Eye (tissue), 1 donor: ENCODE measurements at regions not wholly inside any gene's neighbourhood (a gene's known extent, or its start where the extent isn't known, plus 50 kb on each side); places are given as distances from the start of the nearest gene placed in this dataset.
"Not testable (repeated sequence)": the region's sequence is repeated elsewhere in the genome, so short reads cannot be mapped to it uniquely, and the experiment has no call there.

ENCODE experiments used
- DNase-seq: peaks from one replicate; pipeline ENCODE4 v3.0.0-alpha.2; 2015

DNA sequence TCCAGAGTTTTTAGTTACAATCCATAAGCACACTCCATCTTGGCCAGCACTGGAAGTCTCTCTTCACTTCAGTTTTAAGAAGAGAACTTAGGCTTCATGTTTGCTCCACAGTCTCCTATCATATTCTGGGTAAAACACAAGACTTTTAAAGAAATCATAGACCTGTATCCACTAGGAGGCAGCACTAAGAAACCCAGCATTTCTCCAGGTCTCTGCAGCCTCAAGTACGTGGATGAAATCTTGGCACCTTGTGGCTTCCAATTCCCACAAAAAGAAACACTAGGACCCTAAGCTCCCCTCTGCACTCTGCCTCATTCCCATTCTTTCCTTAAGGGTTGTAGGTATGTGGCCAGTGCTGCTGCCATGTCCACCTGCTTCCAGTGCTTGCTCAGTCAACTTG, 367.3 kb upstream of the CASK start:
- DNase-seq, result no peak

DNA sequence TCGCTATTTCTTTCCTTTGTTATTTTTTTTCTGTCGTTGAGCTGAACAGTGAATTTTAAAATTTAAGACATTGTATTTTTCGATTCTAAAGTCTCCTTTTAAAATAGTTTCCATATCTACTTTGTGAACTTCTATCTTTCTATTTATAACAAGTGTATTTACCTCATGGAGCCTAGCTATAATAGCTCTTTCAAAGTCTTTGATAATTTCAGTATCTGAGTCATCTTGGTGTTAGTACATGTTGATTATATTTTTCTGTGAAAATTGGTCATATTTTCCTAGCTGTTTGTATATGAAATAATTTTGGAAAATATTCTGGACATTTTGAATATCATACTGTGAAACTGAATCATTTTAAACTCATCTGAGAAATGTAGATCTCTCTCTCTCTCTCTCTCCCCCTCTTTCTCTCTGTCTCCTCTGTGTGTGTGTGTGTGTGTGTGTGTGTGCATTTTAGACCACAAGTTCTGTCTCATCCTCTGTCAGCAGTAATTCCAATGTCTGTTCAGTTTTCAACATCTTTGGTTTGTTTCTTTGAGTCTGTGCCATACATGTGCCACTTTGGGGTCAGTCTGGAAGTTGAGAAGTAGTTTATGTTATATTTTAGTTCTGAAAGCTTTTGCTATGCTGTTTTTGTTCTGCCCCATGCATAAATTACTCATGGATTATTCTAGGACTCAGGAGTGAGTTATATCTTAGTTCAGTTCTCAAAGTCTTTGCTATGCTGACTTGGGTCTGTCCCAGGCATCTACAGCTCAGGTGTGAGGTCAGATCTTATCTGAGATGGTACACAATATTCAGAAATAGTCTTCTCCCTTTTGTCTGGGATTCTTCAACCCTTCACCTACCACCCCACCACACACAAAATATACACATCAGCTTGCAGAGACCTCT, 366.4 kb upstream of the CASK start:
- no peak for DNase-seq

GRCh38 chrX:42285681-42286080, 362.3 kb upstream of the CASK start:
- not testable (repeated sequence) for DNase-seq

- DNase-seq, result no peak
Measured at GRCh38 chrX:42276982-42277690, 353.8 kb upstream of the CASK start.

GRCh38 chrX:42274151-42274550, 350.8 kb upstream of the CASK start:
- no peak for DNase-seq

- no peak for DNase-seq
Measured at GRCh38 chrX:42273387-42273786, 350.0 kb upstream of the CASK start.

DNA sequence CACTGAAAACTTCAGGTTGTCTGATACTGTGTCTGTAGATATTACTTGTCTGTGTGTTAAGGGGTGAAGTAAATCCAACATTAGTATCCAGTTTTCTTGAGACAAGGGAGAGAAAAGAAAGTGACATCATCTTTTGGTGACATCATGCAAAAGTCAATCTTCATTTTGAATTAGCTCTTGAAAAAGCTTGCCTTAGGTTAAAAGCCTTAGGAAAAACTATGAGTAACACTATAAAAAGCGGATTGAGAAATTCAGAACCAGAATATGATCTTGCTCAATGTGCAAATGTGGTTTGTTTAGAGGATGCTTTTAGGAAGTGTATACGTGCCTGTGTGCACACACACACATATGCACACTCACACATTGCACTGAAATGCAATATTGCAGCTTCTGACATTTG, 345.8 kb upstream of the CASK start:
- DNase-seq, result no peak

DNA sequence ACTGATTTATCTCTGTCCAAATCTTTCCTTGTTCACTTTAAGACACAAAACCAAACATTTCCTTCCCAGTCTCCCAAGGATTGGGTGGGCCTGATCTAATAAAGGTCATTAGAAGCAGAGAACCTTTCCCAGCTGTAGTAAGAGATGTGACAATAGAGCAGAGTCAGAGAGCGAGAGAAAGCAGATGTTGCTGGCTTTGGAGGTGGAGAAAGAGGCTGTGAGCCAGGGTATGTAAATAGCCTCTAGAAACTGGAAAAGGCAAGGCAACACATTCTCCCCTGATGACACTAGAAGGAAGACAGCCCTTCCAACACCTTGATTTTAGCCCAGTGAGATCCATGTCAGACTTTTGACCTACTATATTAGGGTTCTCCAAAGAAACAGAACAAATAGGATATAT, 337.5 kb upstream of the CASK start:
- DNase-seq, result no peak

GRCh38 chrX:42248226-42248625, 324.9 kb upstream of the CASK start:
- no peak for DNase-seq

- no peak for DNase-seq
Measured at GRCh38 chrX:42247241-42247640, 323.9 kb upstream of the CASK start.

DNA sequence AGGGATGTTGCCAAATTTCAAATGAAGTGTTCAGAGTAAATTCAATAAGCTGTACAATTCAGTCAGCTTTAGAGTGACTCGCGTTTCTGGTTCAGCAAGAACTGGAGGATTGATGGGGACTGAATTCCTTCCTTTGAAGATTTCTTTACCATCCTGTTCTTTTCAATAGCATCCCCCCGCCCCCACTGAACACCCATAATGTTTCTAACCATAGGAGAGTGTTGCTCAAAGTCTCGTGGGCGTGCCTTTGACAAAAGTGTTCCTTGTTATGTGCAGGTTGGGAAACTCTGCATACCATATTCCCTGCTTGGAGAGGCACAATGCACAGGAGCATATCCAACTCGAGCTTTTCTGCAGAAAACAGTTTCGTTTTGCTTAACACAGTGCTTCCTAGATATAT, 323.5 kb upstream of the CASK start:
- DNase-seq, result peak; percentile 17

GRCh38 chrX:42242004-42242403, 318.6 kb upstream of the CASK start:
- peak; percentile 11 for DNase-seq

DNA sequence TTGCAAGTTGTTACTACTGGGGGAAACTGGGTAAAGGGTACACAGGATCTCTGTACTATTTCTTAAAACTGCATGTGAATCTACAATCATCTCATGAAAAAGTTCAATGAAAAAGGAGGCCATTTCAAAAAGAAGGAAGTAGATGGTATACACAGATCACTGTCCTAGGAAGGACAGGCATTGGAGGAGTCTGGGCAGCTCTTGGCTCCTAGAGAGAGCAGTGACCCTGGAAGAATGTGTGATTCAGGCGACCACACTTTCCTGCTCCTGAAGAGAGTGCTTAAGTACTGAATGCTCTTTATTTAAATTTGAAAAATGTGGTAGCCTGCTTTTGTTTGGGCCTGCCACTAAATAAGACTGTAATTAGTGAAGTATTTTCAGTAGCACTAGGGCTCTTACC, 318.1 kb upstream of the CASK start:
- DNase-seq, result no peak

GRCh38 chrX:42237956-42238355, 314.6 kb upstream of the CASK start:
- DNase-seq, result no peak

DNA sequence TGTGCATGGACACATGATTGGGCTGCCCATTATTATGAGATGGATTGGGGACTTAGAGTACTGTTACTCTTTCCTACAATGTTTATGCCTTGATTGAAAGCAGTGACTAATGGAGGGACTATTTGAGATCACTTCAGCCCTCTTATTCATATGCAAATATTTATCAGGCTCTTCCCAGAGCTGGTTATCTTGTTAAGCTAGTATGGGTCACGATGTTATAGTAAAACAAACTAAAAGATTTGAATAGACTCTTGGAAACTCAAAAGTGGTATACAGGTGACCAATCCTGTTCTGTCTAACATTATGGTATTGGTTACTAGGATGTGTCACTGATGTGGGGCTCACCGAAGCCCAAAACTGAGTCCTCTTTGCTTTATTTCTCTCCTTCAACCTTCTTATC, 306.2 kb upstream of the CASK start:
- DNase-seq, result no peak

DNA sequence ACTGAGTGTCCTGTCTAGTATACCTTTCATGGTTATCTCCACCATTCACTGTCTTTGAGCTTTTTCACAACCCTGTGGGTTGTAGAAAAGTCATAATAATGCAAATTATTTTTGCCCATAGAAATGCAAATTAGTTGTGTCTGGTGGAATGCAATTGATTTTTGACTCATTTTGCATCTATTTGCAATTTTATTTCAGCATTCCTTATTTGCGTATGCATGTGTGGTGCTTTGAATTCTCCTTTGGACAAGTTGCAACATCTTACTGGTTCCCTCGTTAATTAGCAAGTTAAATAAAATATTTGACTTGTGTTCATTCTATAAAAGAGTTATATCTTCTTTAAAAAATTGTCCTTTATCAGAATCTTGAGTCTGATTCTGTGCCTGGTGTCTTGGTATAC, 297.3 kb upstream of the CASK start:
- DNase-seq, result no peak

GRCh38 chrX:42220083-42220482, 296.7 kb upstream of the CASK start:
- DNase-seq, result no peak

DNA sequence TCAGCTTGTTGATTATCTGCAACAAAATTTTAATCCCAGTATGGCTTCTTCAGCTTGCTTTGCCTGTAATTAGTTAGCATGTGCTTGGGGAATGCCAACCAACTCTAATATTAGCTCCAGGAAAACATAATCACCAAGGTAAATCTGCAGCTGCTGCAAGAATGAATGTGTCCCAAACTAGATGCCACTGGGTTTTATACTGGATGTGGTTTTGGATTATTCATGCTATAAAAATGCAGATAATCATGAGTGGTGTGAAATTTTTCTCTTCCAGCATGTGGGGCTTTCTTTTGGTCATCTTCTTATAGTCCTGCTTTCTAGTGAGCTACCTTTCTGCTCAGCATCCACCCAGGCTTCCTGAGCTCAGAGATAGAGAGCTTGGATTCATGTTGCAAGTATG, 295.9 kb upstream of the CASK start:
- no peak for DNase-seq

- DNase-seq, result no peak
Measured at GRCh38 chrX:42195506-42195905, 272.2 kb upstream of the CASK start.

DNA sequence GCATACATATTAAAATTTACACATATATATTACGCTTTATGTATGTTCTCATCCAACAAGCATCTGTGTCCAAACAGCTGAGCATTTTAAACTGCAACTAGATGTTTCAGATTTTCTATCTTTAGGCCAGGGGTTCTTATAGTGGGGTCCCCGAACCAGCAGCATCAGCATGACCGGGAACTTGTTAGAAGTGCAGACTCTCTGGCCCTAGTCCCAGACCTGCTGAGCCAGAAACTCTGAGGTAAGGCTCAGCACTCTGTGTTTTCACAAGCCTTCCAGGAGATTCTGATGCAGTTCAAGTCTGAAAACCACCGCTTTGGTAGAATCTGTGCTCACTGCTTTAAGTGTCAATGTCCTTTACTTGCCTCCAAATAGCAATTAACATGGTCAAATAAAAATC, 266.2 kb upstream of the CASK start:
- no peak for DNase-seq

GRCh38 chrX:42188730-42189129, 265.4 kb upstream of the CASK start:
- peak; percentile 8 for DNase-seq

DNA sequence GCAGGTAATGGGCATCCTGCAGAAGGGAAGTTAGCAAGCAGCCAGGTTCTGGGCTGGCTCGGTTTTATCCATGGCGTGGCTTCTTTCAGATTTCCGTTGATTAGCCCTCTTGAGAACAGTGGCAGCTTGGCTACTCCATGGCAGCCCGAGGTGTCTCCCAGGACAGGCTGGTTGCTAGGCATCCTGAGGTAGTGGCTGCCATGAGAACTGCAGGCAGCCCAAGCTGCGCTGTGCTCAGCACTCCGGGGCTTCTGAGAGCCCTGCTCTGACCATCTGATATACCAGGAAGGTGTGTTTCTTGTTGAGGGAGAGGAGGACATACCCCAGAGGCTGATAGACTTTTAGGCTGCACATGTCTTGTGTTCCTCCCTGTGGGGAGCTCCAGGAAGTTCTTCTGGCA, 253.4 kb upstream of the CASK start:
- no peak for DNase-seq

DNA sequence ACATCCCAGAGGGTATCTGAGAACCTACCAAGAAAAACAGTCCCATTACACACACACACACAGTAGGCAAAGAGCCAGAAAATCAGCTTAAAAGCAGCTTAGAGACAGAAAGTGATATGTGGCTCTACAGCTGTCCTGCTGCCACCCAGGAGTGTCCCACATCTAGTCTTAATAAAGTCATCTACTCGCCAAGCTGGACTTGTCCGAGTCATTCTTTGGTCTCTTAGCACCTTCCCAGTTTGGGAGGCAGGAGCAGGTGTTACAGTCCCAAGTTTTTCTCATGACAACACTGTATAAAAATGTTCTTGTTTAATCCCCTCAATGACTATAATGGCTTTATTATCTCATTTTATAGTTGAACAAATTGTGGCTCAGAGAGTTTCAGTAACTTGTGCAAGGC, 252.5 kb upstream of the CASK start:
- no peak for DNase-seq

DNA sequence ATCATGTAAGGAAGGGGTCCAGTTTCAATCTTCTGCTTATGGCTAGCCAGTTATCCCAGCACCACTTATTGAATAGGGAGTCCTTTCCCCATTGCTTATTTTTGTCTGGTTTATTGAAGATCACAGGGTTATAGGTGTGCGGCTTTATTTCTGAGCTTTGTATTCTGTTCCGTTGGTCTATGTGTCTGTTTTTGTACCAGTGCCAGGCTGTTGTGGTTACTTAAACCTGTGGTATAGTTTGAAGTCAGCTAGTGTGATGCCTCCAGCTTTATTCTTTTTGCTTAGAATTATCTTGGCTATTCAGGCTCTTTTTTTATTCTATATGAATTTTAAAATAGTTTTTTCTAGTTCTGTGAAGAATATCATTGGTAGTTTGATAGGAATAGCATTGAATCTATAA, 234.6 kb upstream of the CASK start:
- DNase-seq, result not testable (repeated sequence)

DNA sequence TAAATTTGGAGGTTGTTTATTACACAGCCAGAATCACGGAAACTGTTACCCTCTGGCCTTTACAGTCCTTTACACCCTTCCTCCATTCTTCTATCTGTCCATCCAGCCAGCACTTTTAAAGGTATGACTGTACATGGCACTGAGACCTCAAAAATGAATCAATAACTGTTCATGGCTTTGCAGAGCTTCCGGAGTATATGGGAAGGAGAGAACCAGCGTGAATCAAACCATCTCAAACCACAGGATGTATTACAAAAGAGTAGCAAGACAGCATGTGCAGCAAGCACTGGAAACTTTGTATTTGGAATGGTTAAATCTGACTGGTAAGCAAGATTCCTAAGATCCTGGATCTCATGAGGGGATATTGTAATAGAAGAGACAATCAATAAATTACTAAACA, 228.5 kb upstream of the CASK start:
- no peak for DNase-seq
